ENCODE measurements at regions not wholly inside any gene's neighbourhood (a gene's known extent, or its start where the extent isn't known, plus 50 kb on each side); places are given as distances from the start of the nearest gene placed in this dataset.

DNA sequence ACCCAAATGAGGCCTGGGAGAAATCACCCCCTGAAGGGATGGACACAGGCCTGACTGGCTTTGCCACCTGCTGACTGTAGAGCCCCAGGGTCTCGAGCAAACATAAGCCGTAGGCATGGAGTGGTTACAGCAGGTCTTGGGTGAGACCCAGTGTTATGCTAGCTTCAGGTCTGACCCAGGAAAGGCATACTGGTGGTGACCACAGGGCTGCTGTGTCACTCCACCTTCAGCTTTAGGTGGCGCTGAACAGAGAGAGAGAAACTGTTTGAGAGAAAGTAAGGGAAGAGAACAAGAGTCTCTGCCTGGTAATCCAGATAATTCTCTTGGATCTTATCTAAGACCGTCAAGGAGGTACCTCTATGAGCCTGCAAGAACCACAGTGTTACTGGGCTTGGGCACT lies 1544.2 kb upstream of the TMEFF2 start:
- DNase-seq (ENCODE audit: low spot score in 2 of 2), result no peak
- Histone ChIP-seq H3K27ac (no peak overlapping the region), H3K9me3 (no peaks in the 10 kb centered on the region), H3K36me3 (no peaks in the 10 kb centered on the region), H3K4me1 (no peaks in the 10 kb centered on the region), H3K27me3 (no peaks in the 10 kb centered on the region), H3K4me3 (no peak overlapping the region)
- TF ChIP-seq, protein P1, sequence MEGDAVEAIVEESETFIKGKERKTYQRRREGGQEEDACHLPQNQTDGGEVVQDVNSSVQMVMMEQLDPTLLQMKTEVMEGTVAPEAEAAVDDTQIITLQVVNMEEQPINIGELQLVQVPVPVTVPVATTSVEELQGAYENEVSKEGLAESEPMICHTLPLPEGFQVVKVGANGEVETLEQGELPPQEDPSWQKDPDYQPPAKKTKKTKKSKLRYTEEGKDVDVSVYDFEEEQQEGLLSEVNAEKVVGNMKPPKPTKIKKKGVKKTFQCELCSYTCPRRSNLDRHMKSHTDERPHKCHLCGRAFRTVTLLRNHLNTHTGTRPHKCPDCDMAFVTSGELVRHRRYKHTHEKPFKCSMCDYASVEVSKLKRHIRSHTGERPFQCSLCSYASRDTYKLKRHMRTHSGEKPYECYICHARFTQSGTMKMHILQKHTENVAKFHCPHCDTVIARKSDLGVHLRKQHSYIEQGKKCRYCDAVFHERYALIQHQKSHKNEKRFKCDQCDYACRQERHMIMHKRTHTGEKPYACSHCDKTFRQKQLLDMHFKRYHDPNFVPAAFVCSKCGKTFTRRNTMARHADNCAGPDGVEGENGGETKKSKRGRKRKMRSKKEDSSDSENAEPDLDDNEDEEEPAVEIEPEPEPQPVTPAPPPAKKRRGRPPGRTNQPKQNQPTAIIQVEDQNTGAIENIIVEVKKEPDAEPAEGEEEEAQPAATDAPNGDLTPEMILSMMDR (IDR thresholded peaks at IDR 0.05), result no peak
- no peak for TF ChIP-seq POLR2AphosphoS5 (IDR thresholded peaks at IDR 0.05)
- intact Hi-C loops (cut with DNase I; ENCODE audit: low total_unique reads), result loop anchor here (10.0 kb wide), 1 partner anchor 1154 kb away; no protein-coding TSS in a partner anchor

DNA sequence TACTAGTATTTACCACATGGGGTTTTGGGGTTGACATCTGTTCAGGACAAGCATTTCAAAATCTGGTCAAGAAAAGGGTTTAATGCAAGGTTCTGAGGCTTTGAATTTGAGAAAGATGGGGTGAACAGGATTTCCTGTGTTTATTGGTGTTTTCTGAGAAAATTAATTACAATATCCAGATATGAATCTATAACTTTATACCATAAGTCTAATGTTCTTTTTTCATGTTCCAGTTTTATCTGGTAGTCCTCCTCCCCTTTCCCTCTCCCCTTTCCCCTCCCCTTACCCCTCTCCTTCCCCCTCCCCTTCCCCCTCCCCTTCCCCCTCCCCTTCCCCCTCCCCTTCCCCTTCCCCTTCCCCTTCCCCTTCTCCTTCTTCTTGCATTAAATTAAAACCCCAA lies 1518.2 kb upstream of the TMEFF2 start:
- Histone ChIP-seq H3K27me3 (no peaks in the 10 kb centered on the region), H3K4me3 (no peak overlapping the region), H3K4me1 (no peaks in the 10 kb centered on the region), H3K36me3 (no peaks in the 10 kb centered on the region), H3K9me3 (no peaks in the 10 kb centered on the region), H3K27ac (no peak overlapping the region)
- TF ChIP-seq, protein P1 (IDR thresholded peaks at IDR 0.05), result no peak
- TF ChIP-seq POLR2A (IDR thresholded peaks at IDR 0.05) (no peak), POLR2AphosphoS5 (IDR thresholded peaks at IDR 0.05) (no peak)
- DNase-seq (ENCODE audit: low spot score in 2 of 2), result no peak
- intact Hi-C loops (cut with DNase I; ENCODE audit: low total_unique reads), result no loop called here

DNA sequence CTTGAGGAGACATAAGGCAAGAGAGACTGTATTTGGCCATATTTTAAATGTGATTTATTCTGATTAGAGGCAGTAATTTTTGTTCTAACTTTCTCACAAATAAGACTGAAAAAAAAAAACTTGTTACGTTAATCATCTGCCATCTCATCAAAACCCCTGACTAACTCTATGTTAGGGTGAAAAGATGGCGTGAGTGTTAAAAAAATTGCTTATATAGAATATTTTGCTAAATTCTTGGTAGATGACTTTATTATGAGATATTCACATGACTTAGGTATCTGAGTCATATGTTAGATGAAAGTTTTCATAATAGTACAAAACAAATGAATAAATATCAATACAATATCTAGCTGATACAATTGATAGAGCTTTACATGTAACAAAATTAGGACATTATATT lies 1508.7 kb upstream of the TMEFF2 start:
- no peak for DNase-seq (ENCODE audit: low spot score in 2 of 2)
- TF ChIP-seq, protein P1 (IDR thresholded peaks at IDR 0.05), result no peak
- no peak for TF ChIP-seq POLR2A (IDR thresholded peaks at IDR 0.05)
- TF ChIP-seq POLR2AphosphoS5 (IDR thresholded peaks at IDR 0.05), result no peak
- Histone ChIP-seq H3K27ac (no peak overlapping the region), H3K36me3 (no peaks in the 10 kb centered on the region), H3K9me3 (no peaks in the 10 kb centered on the region), H3K4me3 (no peak overlapping the region), H3K4me1 (no peaks in the 10 kb centered on the region), H3K27me3 (no peaks in the 10 kb centered on the region)
- intact Hi-C loops (cut with DNase I; ENCODE audit: low total_unique reads), result no loop called here

DNA sequence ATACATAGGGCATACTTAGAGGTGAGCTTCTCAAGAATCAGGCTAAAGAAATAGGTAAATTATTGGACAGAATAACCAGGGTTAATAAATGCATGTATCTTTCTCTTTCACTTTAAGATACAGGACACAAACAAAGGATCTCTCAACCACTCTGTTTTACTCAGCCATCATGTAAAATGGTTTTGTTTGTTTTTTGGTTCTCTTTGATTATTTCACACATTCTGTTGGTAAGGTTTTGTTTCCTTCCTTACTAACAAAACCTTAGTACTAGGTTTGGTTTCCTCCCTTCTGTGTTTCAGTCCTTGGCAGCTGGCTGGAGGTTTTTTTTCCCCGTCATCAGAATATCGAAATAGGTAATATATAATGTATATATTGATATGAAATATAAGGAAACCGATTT lies 1506.8 kb upstream of the TMEFF2 start:
- DNase-seq (ENCODE audit: low spot score in 2 of 2), result no peak
- Histone ChIP-seq H3K4me1 (no peaks in the 10 kb centered on the region), H3K9me3 (no peaks in the 10 kb centered on the region), H3K27ac (no peak overlapping the region), H3K27me3 (no peaks in the 10 kb centered on the region), H3K36me3 (no peaks in the 10 kb centered on the region), H3K4me3 (no peak overlapping the region)
- TF ChIP-seq POLR2AphosphoS5 (IDR thresholded peaks at IDR 0.05) (no peak), POLR2A (IDR thresholded peaks at IDR 0.05) (no peak)
- TF ChIP-seq, protein P1 (IDR thresholded peaks at IDR 0.05), result no peak
- intact Hi-C loops (cut with DNase I; ENCODE audit: low total_unique reads), result no loop called here

DNA sequence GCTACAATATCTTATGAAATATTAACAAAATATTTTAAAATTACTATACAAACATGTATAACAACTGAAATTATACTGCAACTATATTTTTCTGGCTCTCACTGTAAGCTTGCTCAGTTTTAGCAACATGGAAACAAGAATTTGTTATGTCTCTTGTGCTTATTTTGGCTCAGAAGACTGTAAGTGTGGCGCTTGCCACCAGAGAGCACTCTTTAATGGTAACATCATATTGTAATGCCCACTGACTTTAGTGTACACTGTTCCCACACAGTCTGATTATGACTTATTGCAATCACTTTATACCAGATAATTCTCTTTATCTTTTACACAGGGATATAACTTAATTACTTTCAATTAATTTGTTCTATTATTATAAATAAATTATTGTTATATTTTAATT lies 1500.6 kb upstream of the TMEFF2 start:
- Histone ChIP-seq H3K27ac (no peak overlapping the region), H3K27me3 (no peaks in the 10 kb centered on the region), H3K36me3 (no peaks in the 10 kb centered on the region), H3K9me3 (no peaks in the 10 kb centered on the region), H3K4me1 (no peaks in the 10 kb centered on the region), H3K4me3 (no peak overlapping the region)
- DNase-seq (ENCODE audit: low spot score in 2 of 2), result no peak
- intact Hi-C loops (cut with DNase I; ENCODE audit: low total_unique reads), result no loop called here
- TF ChIP-seq POLR2AphosphoS5 (IDR thresholded peaks at IDR 0.05), result no peak

DNA sequence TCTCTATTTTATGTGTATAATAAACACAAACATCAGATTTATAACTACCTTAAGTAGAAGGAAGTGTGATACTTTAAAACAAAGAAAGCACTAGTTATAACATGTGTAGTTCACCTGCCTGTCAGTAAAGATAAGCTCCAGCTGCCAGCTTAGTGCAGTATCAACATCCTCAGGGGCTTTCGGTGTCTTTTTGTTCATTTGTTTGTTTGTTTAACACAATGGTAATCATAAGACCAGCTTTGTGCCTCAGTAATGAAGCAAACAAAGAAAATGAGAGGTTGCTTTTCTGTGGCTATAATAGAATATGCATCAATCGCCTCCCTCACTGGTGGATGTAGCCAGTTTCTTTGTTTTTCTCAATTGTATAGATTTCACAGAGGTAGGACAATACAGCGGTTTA lies 1499.0 kb upstream of the TMEFF2 start:
- TF ChIP-seq, protein P1 (IDR thresholded peaks at IDR 0.05), result no peak
- TF ChIP-seq POLR2AphosphoS5 (IDR thresholded peaks at IDR 0.05) (no peak), POLR2A (IDR thresholded peaks at IDR 0.05) (no peak)
- intact Hi-C loops (cut with DNase I; ENCODE audit: low total_unique reads), result no loop called here

More for the DNA sequence above, 1499.0 kb upstream of the TMEFF2 start:
- H3K27ac ChIP-seq, result no peak overlapping the region
- no peaks in the 10 kb centered on the region for H3K9me3 ChIP-seq
- no peak overlapping the region for H3K4me3 ChIP-seq
- no peaks in the 10 kb centered on the region for H3K27me3 ChIP-seq
- no peaks in the 10 kb centered on the region for H3K4me1 ChIP-seq
- no peaks in the 10 kb centered on the region for H3K36me3 ChIP-seq
- DNase-seq (ENCODE audit: low spot score in 2 of 2), result no peak

All from breast epithelium (tissue), 4 donors.